NCI-H2196 (cell line): ENCODE measurements at regions not wholly inside any gene's neighbourhood (a gene's known extent, or its start where the extent isn't known, plus 50 kb on each side); places are given as distances from the start of the nearest gene placed in this dataset.

ENCODE experiments used
- DNase-seq: peaks from one replicate; lab custom pipeline; 2025; ENCODE audit not compliant: unreplicated experiment; lab: John Stamatoyannopoulos, UW

- no peak for DNase-seq
These were observed 207.0 kb downstream of the TBXT start for GRCh38 chr6:165960695-165961094.

- no peak for DNase-seq
These were observed 208.0 kb downstream of the TBXT start for GRCh38 chr6:165959627-165960026.

GRCh38 chr6:165956874-165957273 lies 210.8 kb downstream of the TBXT start:
- DNase-seq = no peak

- no peak for DNase-seq
These were observed 215.1 kb downstream of the TBXT start for GRCh38 chr6:165952514-165952913.

- DNase-seq = no peak
These were observed 217.3 kb downstream of the TBXT start for GRCh38 chr6:165950316-165950715.

GRCh38 chr6:165949324-165949723 lies 218.3 kb downstream of the TBXT start:
- no peak for DNase-seq

GRCh38 chr6:165944002-165944466 lies 223.6 kb downstream of the TBXT start:
- no peak for DNase-seq

GRCh38 chr6:165941786-165942185 lies 225.9 kb downstream of the TBXT start:
- no peak for DNase-seq

- no peak for DNase-seq
These were observed 226.3 kb downstream of the TBXT start for GRCh38 chr6:165941249-165941775.

GRCh38 chr6:165940366-165940765 lies 227.3 kb downstream of the TBXT start:
- DNase-seq = no peak

GRCh38 chr6:165939601-165940290 lies 227.9 kb downstream of the TBXT start:
- no peak for DNase-seq

GRCh38 chr6:165939047-165939446 lies 228.6 kb downstream of the TBXT start:
- no peak for DNase-seq

GRCh38 chr6:165937564-165938358 lies 229.9 kb downstream of the TBXT start:
- no peak for DNase-seq

GRCh38 chr6:165936660-165937059 lies 231.0 kb downstream of the TBXT start:
- DNase-seq = no peak

GRCh38 chr6:165936096-165936495 lies 231.6 kb downstream of the TBXT start:
- no peak for DNase-seq

GRCh38 chr6:165931675-165932074 lies 236.0 kb downstream of the TBXT start:
- DNase-seq = no peak

- DNase-seq = no peak
These were observed 236.9 kb downstream of the TBXT start for GRCh38 chr6:165930668-165931214.

GRCh38 chr6:165929607-165930006 lies 238.0 kb downstream of the TBXT start:
- DNase-seq = no peak

- DNase-seq = no peak
These were observed 241.3 kb downstream of the TBXT start for GRCh38 chr6:165926378-165926777.

- no peak for DNase-seq
These were observed 242.0 kb downstream of the TBXT start for GRCh38 chr6:165925474-165926156.

- DNase-seq = no peak
These were observed 245.3 kb downstream of the TBXT start for GRCh38 chr6:165922309-165922794.
